ENCODE measurements at regions not wholly inside any gene's neighbourhood (a gene's known extent, or its start where the extent isn't known, plus 50 kb on each side); places are given as distances from the start of the nearest gene placed in this dataset.

- no peak; the same call in 1 of the 2 replicates for TF ChIP-seq CTCF (IDR thresholded peaks at IDR 0.05; ENCODE audit: low read depth, low read length)
- no peak for DNase-seq (ENCODE audit: extremely low read depth, low read depth)
Measured at GRCh38 chr14:22434030-22434429, 155.0 kb downstream of the DAD1 start.

GRCh38 chr14:22433069-22433468 is 156.0 kb downstream of the DAD1 start:
- TF ChIP-seq CTCF (IDR thresholded peaks at IDR 0.05; ENCODE audit: low read depth, low read length) = no peak
- DNase-seq (ENCODE audit: extremely low read depth, low read depth) = no peak

- no peak for TF ChIP-seq CTCF (IDR thresholded peaks at IDR 0.05; ENCODE audit: low read depth, low read length)
- peak; percentile 52 for DNase-seq (ENCODE audit: extremely low read depth, low read depth)
Measured at GRCh38 chr14:22432348-22432976, 156.6 kb downstream of the DAD1 start.

GRCh38 chr14:22429546-22430294 is 159.3 kb downstream of the DAD1 start:
- no peak for DNase-seq (ENCODE audit: extremely low read depth, low read depth)
- TF ChIP-seq CTCF (IDR thresholded peaks at IDR 0.05; ENCODE audit: low read depth, low read length) = no peak

GRCh38 chr14:22428700-22429291 is 160.2 kb downstream of the DAD1 start:
- no peak for DNase-seq (ENCODE audit: extremely low read depth, low read depth)
- no peak for TF ChIP-seq CTCF (IDR thresholded peaks at IDR 0.05; ENCODE audit: low read depth, low read length)

GRCh38 chr14:22427771-22428231 is 161.2 kb downstream of the DAD1 start:
- TF ChIP-seq CTCF (IDR thresholded peaks at IDR 0.05; ENCODE audit: low read depth, low read length) = no peak
- no peak for DNase-seq (ENCODE audit: extremely low read depth, low read depth)

GRCh38 chr14:22426711-22427110 is 162.3 kb downstream of the DAD1 start:
- no peak for TF ChIP-seq CTCF (IDR thresholded peaks at IDR 0.05; ENCODE audit: low read depth, low read length)

More at GRCh38 chr14:22426711-22427110, 162.3 kb downstream of the DAD1 start:
- DNase-seq (ENCODE audit: extremely low read depth, low read depth) = no peak

All from AG09319 (cell line).